Erythroblast (primary cell): ENCODE measurements at regions not wholly inside any gene's neighbourhood (a gene's known extent, or its start where the extent isn't known, plus 50 kb on each side); places are given as distances from the start of the nearest gene placed in this dataset.

Experiments
- GATA1 ChIP-seq: IDR thresholded peaks from 2 replicates; pipeline ENCODE4 v1.6.1; 2011; ENCODE audit warnings: low read depth, mild to moderate bottlenecking, control low read depth, low read length, moderate library complexity
- POLR2A ChIP-seq: IDR thresholded peaks from 2 replicates; pipeline ENCODE4 v1.6.1; 2011; ENCODE audit warnings: mild to moderate bottlenecking, low read length

- TF ChIP-seq POLR2A = no peak
- TF ChIP-seq GATA1 = no peak
Observed at GRCh38 chr13:47764817-47765216, 236.3 kb downstream of the SUCLA2 start.
